Stomach (tissue), 4 donors: ENCODE measurements at regions not wholly inside any gene's neighbourhood (a gene's known extent, or its start where the extent isn't known, plus 50 kb on each side); places are given as distances from the start of the nearest gene placed in this dataset.

ENCODE experiments used
- EP300 ChIP-seq: sonication (generic); formaldehyde crosslinking; IDR thresholded peaks from one replicate; pipeline ENCODE4 v1.6.1; 2017; ENCODE audit warnings: antibody characterized with exemption
- POLR2A ChIP-seq, 4 donors: fragments of 450-650 bp; IDR thresholded peaks; one replicate each; pipeline ENCODE4 v1.6.1; 2016; ENCODE audit warnings: antibody characterized with exemption in 4 of 4, control low read depth in 2 of 4, mild to moderate bottlenecking in 1 of 4, moderate library complexity in 1 of 4
- POLR2AphosphoS5 ChIP-seq, 3 donors: sonication (generic); formaldehyde crosslinking; IDR thresholded peaks; one replicate each; pipeline ENCODE4 v1.6.1; 2016; ENCODE audit warnings: antibody characterized with exemption in 3 of 3
- TF ChIP-seq, protein P1 (sequence below), 7 experiments: fragments of 450-650 bp in 4 of 7; fragments of 200-600 bp in 3 of 7; sonication (generic) in 3 of 7; IDR thresholded peaks; one replicate each; pipeline ENCODE4 v1.5.1; 2016 to 2019; ENCODE audit warnings: antibody characterized with exemption in 7 of 7, control low read depth in 2 of 7, mild to moderate bottlenecking in 1 of 7

DNA sequence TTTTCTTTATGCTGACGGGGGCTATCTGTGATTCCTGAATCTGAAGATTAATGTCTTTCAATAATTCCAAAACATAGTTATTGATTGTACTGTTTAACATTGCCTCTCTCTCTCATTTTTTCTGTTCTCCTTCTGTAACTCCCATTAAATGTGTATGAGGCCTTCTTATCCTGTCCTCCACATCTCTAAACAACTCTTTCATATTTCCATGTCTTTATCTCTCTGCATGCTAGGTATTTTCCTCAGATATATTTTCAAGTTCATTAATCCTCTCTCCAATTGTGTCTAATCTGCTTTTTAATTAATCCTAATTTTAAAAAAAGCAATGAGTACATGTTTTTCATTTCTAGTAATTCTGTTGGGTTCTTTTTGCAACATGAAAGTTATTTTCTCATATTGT is 173.2 kb downstream of the TLE3 start:
- TF ChIP-seq, protein P1, sequence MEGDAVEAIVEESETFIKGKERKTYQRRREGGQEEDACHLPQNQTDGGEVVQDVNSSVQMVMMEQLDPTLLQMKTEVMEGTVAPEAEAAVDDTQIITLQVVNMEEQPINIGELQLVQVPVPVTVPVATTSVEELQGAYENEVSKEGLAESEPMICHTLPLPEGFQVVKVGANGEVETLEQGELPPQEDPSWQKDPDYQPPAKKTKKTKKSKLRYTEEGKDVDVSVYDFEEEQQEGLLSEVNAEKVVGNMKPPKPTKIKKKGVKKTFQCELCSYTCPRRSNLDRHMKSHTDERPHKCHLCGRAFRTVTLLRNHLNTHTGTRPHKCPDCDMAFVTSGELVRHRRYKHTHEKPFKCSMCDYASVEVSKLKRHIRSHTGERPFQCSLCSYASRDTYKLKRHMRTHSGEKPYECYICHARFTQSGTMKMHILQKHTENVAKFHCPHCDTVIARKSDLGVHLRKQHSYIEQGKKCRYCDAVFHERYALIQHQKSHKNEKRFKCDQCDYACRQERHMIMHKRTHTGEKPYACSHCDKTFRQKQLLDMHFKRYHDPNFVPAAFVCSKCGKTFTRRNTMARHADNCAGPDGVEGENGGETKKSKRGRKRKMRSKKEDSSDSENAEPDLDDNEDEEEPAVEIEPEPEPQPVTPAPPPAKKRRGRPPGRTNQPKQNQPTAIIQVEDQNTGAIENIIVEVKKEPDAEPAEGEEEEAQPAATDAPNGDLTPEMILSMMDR (IDR thresholded peaks at IDR 0.05), result no peak
- TF ChIP-seq EP300, result no peak
- TF ChIP-seq POLR2A (IDR thresholded peaks at IDR 0.05), result no peak
- TF ChIP-seq POLR2AphosphoS5 (IDR thresholded peaks at IDR 0.05), result no peak
